H1 (cell line): ENCODE measurements at regions not wholly inside any gene's neighbourhood (a gene's known extent, or its start where the extent isn't known, plus 50 kb on each side); places are given as distances from the start of the nearest gene placed in this dataset.

ENCODE experiments used
- CTCF ChIA-PET: fragments of 300-600 bp; sonication (Branson Sonifier 250); formaldehyde crosslinking; loops from one replicate; lab custom pipeline; 2021; ENCODE audit not compliant: partially characterized antibody; lab: Charles Lee
- POLR2A ChIA-PET: fragments of 300-600 bp; sonication (Branson Sonifier 250); formaldehyde crosslinking; loops from one replicate; lab custom pipeline; 2021; ENCODE audit warnings: inconsistent platforms; ENCODE audit not compliant: partially characterized antibody; lab: Charles Lee
- DNase-seq, 2 experiments: peaks; one replicate each; pipeline versions ENCODE4 v3.0.0 to v3.0.0-alpha.2; 2010 to 2022; ENCODE audit warnings: low spot score in 2 of 2, low read depth in 1 of 2, mixed read lengths in 1 of 2
- FAIRE-seq: peaks from 2 replicates; lab custom pipeline; 2011; peaks lifted over from hg19 to GRCh38; lab: Jason Lieb, UNC
- H2AFZ ChIP-seq: 2 replicates; pipeline ENCODE4 v1.8.1; 2012; ENCODE audit warnings: low read length, inconsistent platforms
- H2AK5ac ChIP-seq: 2 replicates; pipeline ENCODE4 v1.6.1; 2013; ENCODE audit warnings: low read depth, low read length
- H2BK120ac ChIP-seq: replicated peaks from 2 replicates; pipeline ENCODE3; 2013; ENCODE audit warnings: low read depth, low read length, inconsistent platforms
- H2BK12ac ChIP-seq: 2 replicates; pipeline ENCODE4 v1.6.1; 2013; ENCODE audit warnings: low read depth, low read length
- H2BK15ac ChIP-seq: 2 replicates; pipeline ENCODE4 v1.6.1; 2013; ENCODE audit warnings: low read length
- H2BK20ac ChIP-seq: 2 replicates; pipeline ENCODE4 v1.6.1; 2013; ENCODE audit warnings: low read length
- H2BK5ac ChIP-seq: 2 replicates; pipeline ENCODE4 v1.6.1; 2013; ENCODE audit warnings: low read depth, low read length
- H3K14ac ChIP-seq: 2 replicates; pipeline ENCODE4 v1.6.1; 2013; ENCODE audit warnings: inconsistent platforms; ENCODE audit not compliant: insufficient read length
- H3K18ac ChIP-seq: 2 replicates; pipeline ENCODE4 v1.6.1; 2013; ENCODE audit warnings: low read length; ENCODE audit errors: extremely low read depth
- H3K23ac ChIP-seq: 2 replicates; pipeline ENCODE4 v1.6.1; 2013; ENCODE audit warnings: inconsistent platforms; ENCODE audit not compliant: insufficient read length
- H3K23me2 ChIP-seq: 2 replicates; pipeline ENCODE4 v1.6.1; 2013; ENCODE audit warnings: low read depth, low read length
- H3K27ac ChIP-seq: 2 replicates; pipeline ENCODE4 v1.6.1; 2011; ENCODE audit warnings: low read depth, low read length, inconsistent platforms
- H3K27me3 ChIP-seq, 4 experiments: replicated peaks in 1 of 4; 1 replicate in 1 of 4; 2 replicates in 3 of 4; pipeline versions ENCODE4 v1.6.1 to v1.8.1; 2011 to 2013; ENCODE audit warnings: low read length in 3 of 4, mild to moderate bottlenecking in 3 of 4, inconsistent platforms in 2 of 4, mixed read lengths in 2 of 4, moderate library complexity in 1 of 4; ENCODE audit not compliant: control insufficient read depth in 3 of 4, insufficient read depth in 3 of 4; ENCODE audit errors: extremely low read depth in 1 of 4
- H3K36me3 ChIP-seq, 4 experiments: 2 replicates each; pipeline versions ENCODE4 v1.6.1 to v1.8.1; 2011 to 2013; ENCODE audit warnings: mild to moderate bottlenecking in 4 of 4, low read length in 3 of 4, moderate library complexity in 2 of 4, control low read depth in 1 of 4, inconsistent platforms in 1 of 4; ENCODE audit not compliant: insufficient read depth in 4 of 4, control insufficient read depth in 2 of 4
- H3K4ac ChIP-seq: replicated peaks from 2 replicates; pipeline ENCODE3; 2013; ENCODE audit warnings: low read length, low read depth, mixed read lengths, inconsistent platforms; ENCODE audit not compliant: insufficient read length
- H3K4me1 ChIP-seq, 4 experiments: replicated peaks in 1 of 4; 1 replicate in 1 of 4; 2 replicates in 3 of 4; pipeline versions ENCODE4 v1.6.1 to v1.8.1; 2011 to 2013; ENCODE audit warnings: low read length in 3 of 4, inconsistent platforms in 2 of 4, mixed read lengths in 1 of 4; ENCODE audit not compliant: insufficient read depth in 4 of 4, control insufficient read depth in 3 of 4
- H3K4me2 ChIP-seq, 2 experiments: 2 replicates each; pipeline versions ENCODE4 v1.6.1 to v1.8.1; 2011 to 2013; ENCODE audit warnings: low read depth in 2 of 2, low read length in 2 of 2, control low read depth in 1 of 2, inconsistent platforms in 1 of 2, mild to moderate bottlenecking in 1 of 2; ENCODE audit not compliant: insufficient read depth in 1 of 2
- H3K4me3 ChIP-seq, 4 experiments: fragments of 200-600, 300-600 bp in 1 of 4; sonication (generic), shearing (Covaris generic), sonication (Bioruptor Twin) in 1 of 4; 2 replicates each; pipeline versions ENCODE4 v1.5.1 to v1.8.1; 2011 to 2016; ENCODE audit warnings: low read length in 4 of 4, low read depth in 3 of 4, control low read depth in 2 of 4, inconsistent platforms in 2 of 4, mild to moderate bottlenecking in 2 of 4, mixed read lengths in 1 of 4, moderate library complexity in 1 of 4; ENCODE audit not compliant: insufficient read depth in 2 of 4; ENCODE audit errors: extremely low read depth in 1 of 4
- H3K56ac ChIP-seq: replicated peaks from 2 replicates; pipeline ENCODE3; 2013; ENCODE audit warnings: low read depth, mild to moderate bottlenecking, mixed read lengths, low read length, inconsistent platforms; ENCODE audit not compliant: insufficient read length
- H3K79me1 ChIP-seq: 2 replicates; pipeline ENCODE4 v1.6.1; 2013; ENCODE audit warnings: low read depth, low read length, control low read depth
- H3K79me2 ChIP-seq, 2 experiments: 2 replicates each; pipeline versions ENCODE4 v1.6.1 to v1.8.1; 2012 to 2013; ENCODE audit warnings: low read length in 2 of 2, mild to moderate bottlenecking in 2 of 2, inconsistent platforms in 1 of 2; ENCODE audit not compliant: insufficient read depth in 2 of 2, control insufficient read depth in 1 of 2
- H3K9ac ChIP-seq, 4 experiments: replicated peaks in 1 of 4; 1 replicate in 1 of 4; 2 replicates in 3 of 4; pipeline versions ENCODE4 v1.6.1 to v1.8.1; 2011 to 2013; ENCODE audit warnings: low read depth in 3 of 4, low read length in 3 of 4, control low read depth in 2 of 4, mild to moderate bottlenecking in 2 of 4, moderate library complexity in 2 of 4, inconsistent platforms in 1 of 4; ENCODE audit errors: extremely low read depth in 1 of 4
- H3K9me3 ChIP-seq, 2 experiments: 2 replicates each; pipeline versions ENCODE4 v1.6.1 to v1.8.1; 2012 to 2013; ENCODE audit warnings: mild to moderate bottlenecking in 2 of 2, moderate library complexity in 2 of 2, control low read depth in 1 of 2, inconsistent platforms in 1 of 2, low read depth in 1 of 2, low read length in 1 of 2, mixed read lengths in 1 of 2; ENCODE audit not compliant: insufficient read depth in 2 of 2
- H4K20me1 ChIP-seq, 2 experiments: replicated peaks in 1 of 2; 2 replicates each; pipeline versions ENCODE3 to v1.8.1; 2011 to 2013; ENCODE audit warnings: inconsistent platforms in 2 of 2, low read length in 2 of 2, mild to moderate bottlenecking in 1 of 2; ENCODE audit not compliant: insufficient read depth in 2 of 2, control insufficient read depth in 1 of 2
- H4K5ac ChIP-seq: 2 replicates; pipeline ENCODE4 v1.6.1; 2013; ENCODE audit warnings: low read length, low read depth, mixed read lengths, inconsistent platforms; ENCODE audit not compliant: insufficient read length
- H4K8ac ChIP-seq: 2 replicates; pipeline ENCODE4 v1.8.0; 2013; ENCODE audit warnings: mild to moderate bottlenecking, moderate library complexity, low read length, inconsistent platforms; ENCODE audit not compliant: insufficient read depth; ENCODE audit errors: extremely low read depth
- H4K91ac ChIP-seq: replicated peaks from 2 replicates; pipeline ENCODE3; 2013; ENCODE audit warnings: low read length, mixed read lengths, inconsistent platforms; ENCODE audit not compliant: insufficient read length
- BRCA1 ChIP-seq: IDR thresholded peaks from 2 replicates; pipeline ENCODE4 v1.6.1; 2012; ENCODE audit warnings: low read depth, low read length, improper control_type of control experiment
- EGR1 ChIP-seq: IDR thresholded peaks from 2 replicates; pipeline ENCODE4 v1.6.1; 2011; ENCODE audit warnings: low read depth, low read length, borderline replicate concordance
- KDM1A ChIP-seq: fragments of 200-600, 300-600 bp; sonication (generic); IDR thresholded peaks from 2 replicates; pipeline ENCODE4 v1.7.1; 2016; ENCODE audit warnings: mild to moderate bottlenecking, low read length, borderline replicate concordance
- MAFK ChIP-seq: IDR thresholded peaks from 2 replicates; pipeline ENCODE4 v1.6.1; 2012; ENCODE audit warnings: low read depth, mild to moderate bottlenecking, improper control_type of control experiment, low read length
- NRF1 ChIP-seq: IDR thresholded peaks from 2 replicates; pipeline ENCODE4 v1.6.1; 2011; ENCODE audit warnings: mild to moderate bottlenecking, low read depth, low read length, improper control_type of control experiment
- TAF7 ChIP-seq: optimal IDR thresholded peaks from 2 replicates; pipeline ENCODE3; 2011; ENCODE audit warnings: low read depth, mild to moderate bottlenecking, inconsistent platforms, low read length, moderate library complexity, borderline replicate concordance
- WGBS, 2 experiments: shearing (Covaris generic) in 1 of 2; methylation state at CpG; one replicate each; pipeline versions ENCODE4 v1.1.6 to v1.1.7; 2013 to 2015; ENCODE audit warnings: low lambda C conversion rate in 2 of 2, mixed read lengths in 2 of 2, inconsistent platforms in 1 of 2, low coverage in 1 of 2, missing lambda C conversion rate in 1 of 2; ENCODE audit not compliant: insufficient replicate concordance in 2 of 2, insufficient coverage in 1 of 2, insufficient read length in 1 of 2; ENCODE audit errors: extremely low coverage in 1 of 2, missing lambda C conversion rate in 1 of 2; 5-methylcytosine and 5-hydroxymethylcytosine counted together
- TF ChIP-seq, protein P1 (sequence below), 3 experiments: IDR thresholded peaks; 1 replicate in 2 of 3; 2 replicates in 1 of 3; pipeline versions ENCODE4 v1.5.1 to v1.6.1; 2011; ENCODE audit warnings: low read length in 3 of 3, mild to moderate bottlenecking in 3 of 3, inconsistent platforms in 2 of 3, low read depth in 1 of 3, moderate library complexity in 1 of 3; ENCODE audit not compliant: insufficient read depth in 1 of 3; ENCODE audit errors: control extremely low read depth in 1 of 3
- TF ChIP-seq, protein P2 (sequence below): IDR thresholded peaks from 2 replicates; pipeline ENCODE4 v1.6.1; 2012; ENCODE audit warnings: inconsistent platforms

DNA sequence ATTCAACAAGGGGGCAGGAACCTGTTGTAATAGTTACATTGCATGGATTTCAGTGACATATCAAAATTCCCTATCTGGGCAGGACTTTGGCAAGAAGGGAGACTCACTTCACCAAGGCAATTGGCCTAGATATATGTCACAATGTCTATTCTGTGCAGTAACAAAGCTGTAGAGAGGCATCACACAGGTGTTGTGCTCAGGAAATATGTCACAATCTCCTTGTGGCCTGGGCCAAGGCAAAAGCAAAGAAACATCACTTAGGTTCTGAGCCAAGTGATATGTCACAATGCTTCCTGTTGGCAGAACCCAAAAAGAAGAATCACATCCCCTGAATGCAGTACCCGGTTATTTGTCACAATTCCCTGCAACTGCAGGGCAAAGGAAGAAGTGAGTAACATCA lies 1020.9 kb upstream of the AMELY start:
- Histone ChIP-seq H3K4me1 (no peaks in the 10 kb centered on the region), H3K27me3 (no peaks in the 10 kb centered on the region), H3K4ac (no peak overlapping the region), H2AK5ac (no peak overlapping the region), H3K56ac (no peak overlapping the region), H2BK20ac (no peak overlapping the region), H2BK120ac (no peak overlapping the region), H3K9ac (no peak overlapping the region), H4K5ac (no peak overlapping the region), H3K4me2 (no peak overlapping the region), H2BK5ac (no peak overlapping the region), H3K27ac (no peak overlapping the region), H3K36me3 (no peaks in the 10 kb centered on the region), H3K79me2 (no peaks in the 10 kb centered on the region), H3K9me3 (peaks cover 12 to 48% of the 10 kb centered on the region in 2 experiments; a peak in 2 of 4 replicates), H3K23ac (no peak overlapping the region), H4K91ac (no peak overlapping the region), H3K4me3 (no peak overlapping the region), H2BK12ac (no peak overlapping the region), H4K20me1 (no peaks in the 10 kb centered on the region), H3K79me1 (no peaks in the 10 kb centered on the region), H3K14ac (no peak overlapping the region), H2BK15ac (no peak overlapping the region), H3K18ac (no peak overlapping the region), H2AFZ (no peak overlapping the region), H3K23me2 (no peaks in the 10 kb centered on the region), H4K8ac (no peak overlapping the region)
- WGBS, 2 experiments, result 86% methylated on average over 1 of the region's 1 CpG; no CpG with 5 or more reads in 1 of the 2 experiments
- TF ChIP-seq NRF1 (no peak), MAFK (no peak), TAF7 (no peak), EGR1 (no peak), KDM1A (no peak), BRCA1 (no peak)
- TF ChIP-seq, protein P1, sequence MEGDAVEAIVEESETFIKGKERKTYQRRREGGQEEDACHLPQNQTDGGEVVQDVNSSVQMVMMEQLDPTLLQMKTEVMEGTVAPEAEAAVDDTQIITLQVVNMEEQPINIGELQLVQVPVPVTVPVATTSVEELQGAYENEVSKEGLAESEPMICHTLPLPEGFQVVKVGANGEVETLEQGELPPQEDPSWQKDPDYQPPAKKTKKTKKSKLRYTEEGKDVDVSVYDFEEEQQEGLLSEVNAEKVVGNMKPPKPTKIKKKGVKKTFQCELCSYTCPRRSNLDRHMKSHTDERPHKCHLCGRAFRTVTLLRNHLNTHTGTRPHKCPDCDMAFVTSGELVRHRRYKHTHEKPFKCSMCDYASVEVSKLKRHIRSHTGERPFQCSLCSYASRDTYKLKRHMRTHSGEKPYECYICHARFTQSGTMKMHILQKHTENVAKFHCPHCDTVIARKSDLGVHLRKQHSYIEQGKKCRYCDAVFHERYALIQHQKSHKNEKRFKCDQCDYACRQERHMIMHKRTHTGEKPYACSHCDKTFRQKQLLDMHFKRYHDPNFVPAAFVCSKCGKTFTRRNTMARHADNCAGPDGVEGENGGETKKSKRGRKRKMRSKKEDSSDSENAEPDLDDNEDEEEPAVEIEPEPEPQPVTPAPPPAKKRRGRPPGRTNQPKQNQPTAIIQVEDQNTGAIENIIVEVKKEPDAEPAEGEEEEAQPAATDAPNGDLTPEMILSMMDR (IDR thresholded peaks at IDR 0.05; ENCODE audit: control extremely low read depth in 1 of 3, insufficient read depth in 1 of 3, low read depth in 1 of 3, low read length in 3 of 3), result no peak
- TF ChIP-seq, protein P2, sequence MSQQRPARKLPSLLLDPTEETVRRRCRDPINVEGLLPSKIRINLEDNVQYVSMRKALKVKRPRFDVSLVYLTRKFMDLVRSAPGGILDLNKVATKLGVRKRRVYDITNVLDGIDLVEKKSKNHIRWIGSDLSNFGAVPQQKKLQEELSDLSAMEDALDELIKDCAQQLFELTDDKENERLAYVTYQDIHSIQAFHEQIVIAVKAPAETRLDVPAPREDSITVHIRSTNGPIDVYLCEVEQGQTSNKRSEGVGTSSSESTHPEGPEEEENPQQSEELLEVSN, result no peak
- FAIRE-seq, result no peak
- DNase-seq, result no peak
- ChIA-PET CTCF (no interaction called here), POLR2A (no interaction called here)
